PC-9 (cell line): ENCODE measurements at regions not wholly inside any gene's neighbourhood (a gene's known extent, or its start where the extent isn't known, plus 50 kb on each side); places are given as distances from the start of the nearest gene placed in this dataset.

ENCODE experiments used
- BruUV-seq: library from RNA; stranded (reverse); fragments of 400-500 nt; replicated peaks from 2 replicates; lab custom pipeline; 2021; lab: Mats Ljungman, UMichigan
- CTCF ChIA-PET: fragments of 300-600 bp; sonication (Branson Sonifier 250); formaldehyde crosslinking; loops from one replicate; lab custom pipeline; 2022; ENCODE audit warnings: antibody characterized with exemption; lab: Charles Lee
- POLR2A ChIA-PET: fragments of 300-600 bp; sonication (Branson Sonifier 250); formaldehyde crosslinking; loops from one replicate; lab custom pipeline; 2022; ENCODE audit warnings: antibody characterized with exemption; ENCODE audit not compliant: unreplicated experiment; lab: Charles Lee
- DNase-seq, 2 experiments: peaks; one replicate each; pipeline versions ENCODE4 v3.0.0 to v3.0.0-alpha.2; 2015 to 2022; ENCODE audit warnings: mixed read lengths in 1 of 2
- H2AFZ ChIP-seq: fragments of 200-600 bp; sonication (generic); 2 replicates; pipeline ENCODE4 v1.8.1; 2017; ENCODE audit warnings: antibody characterized with exemption
- H3F3A ChIP-seq: fragments of 200-600 bp; sonication (generic); 2 replicates; pipeline ENCODE4 v1.8.1; 2017; ENCODE audit warnings: antibody characterized with exemption, mild to moderate bottlenecking, low read depth; ENCODE audit not compliant: insufficient read depth
- H3K27ac ChIP-seq: fragments of 200-600 bp; sonication (generic); 2 replicates; pipeline ENCODE4 v1.6.1; 2016; ENCODE audit warnings: mixed run types
- H3K27me3 ChIP-seq: fragments of 200-600 bp; sonication (generic); 2 replicates; pipeline ENCODE4 v1.6.1; 2016; ENCODE audit warnings: low read depth, mixed run types; ENCODE audit not compliant: insufficient read depth
- H3K36me3 ChIP-seq: fragments of 200-600 bp; sonication (generic); 2 replicates; pipeline ENCODE4 v1.6.1; 2016; ENCODE audit warnings: low read depth, mixed run types
- H3K4me1 ChIP-seq: fragments of 200-600 bp; sonication (generic); replicated peaks from 2 replicates; pipeline ENCODE4 v1.6.1; 2016; ENCODE audit warnings: mixed run types; ENCODE audit not compliant: insufficient read depth
- H3K4me2 ChIP-seq: fragments of 200-600 bp; sonication (generic); 2 replicates; pipeline ENCODE4 v1.6.1; 2017; ENCODE audit warnings: mixed run types
- H3K4me3 ChIP-seq: fragments of 200-600 bp; sonication (generic); 2 replicates; pipeline ENCODE4 v1.6.1; 2016; ENCODE audit warnings: mixed run types
- H3K79me2 ChIP-seq: fragments of 200-600 bp; sonication (generic); 2 replicates; pipeline ENCODE4 v1.6.1; 2017; ENCODE audit warnings: low read depth, mixed run types
- H3K9me2 ChIP-seq: fragments of 200-600 bp; sonication (generic); 2 replicates; pipeline ENCODE4 v1.8.1; 2017; ENCODE audit warnings: mild to moderate bottlenecking; ENCODE audit not compliant: insufficient read depth
- H3K9me3 ChIP-seq: fragments of 200-600 bp; sonication (generic); 2 replicates; pipeline ENCODE4 v1.8.1; 2016; ENCODE audit warnings: low read depth; ENCODE audit not compliant: insufficient read depth
- H4K20me1 ChIP-seq: fragments of 200-600 bp; sonication (generic); 2 replicates; pipeline ENCODE4 v1.8.1; 2017; ENCODE audit not compliant: insufficient read depth
- CTCF ChIP-seq: fragments of 200-600 bp; sonication (generic); conservative IDR thresholded peaks from 2 replicates; pipeline ENCODE4 v1.6.1; 2017; ENCODE audit warnings: mixed run types, antibody characterized with exemption, mild to moderate bottlenecking, moderate library complexity
- EZH2 ChIP-seq: fragments of 200-600 bp; sonication (generic); IDR thresholded peaks from 2 replicates; pipeline ENCODE4 v1.8.0; 2017; ENCODE audit warnings: antibody characterized with exemption, low read depth
- intact Hi-C: fragments of 100-400 bp; cut with micrococcal nuclease; formaldehyde crosslinking; loops from one replicate; pipeline ENCODE4 v1.10.0; 2022; ENCODE audit not compliant: unreplicated experiment

DNA sequence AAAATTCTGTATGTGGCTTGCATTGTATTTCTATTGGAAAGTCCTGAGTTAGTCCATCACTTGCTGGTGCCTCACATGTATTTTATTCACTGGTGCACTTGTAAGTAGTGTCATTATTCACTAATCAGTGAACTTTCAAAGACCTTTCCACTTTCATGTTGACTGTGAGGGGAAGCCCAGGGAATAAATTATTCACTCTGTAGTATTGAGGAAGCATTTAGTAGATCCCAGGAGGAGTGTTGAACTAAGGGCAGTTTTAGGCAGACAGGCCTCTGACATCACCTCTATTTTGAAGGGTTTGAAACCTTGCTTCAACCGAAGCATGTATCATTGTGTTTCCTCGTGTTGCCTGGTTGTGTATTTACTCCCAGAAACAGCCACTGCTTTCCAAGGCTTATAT lies 705.4 kb upstream of the RIOK2 start:
- H3K79me2 ChIP-seq, result no peaks in the 10 kb centered on the region
- no peaks in the 10 kb centered on the region for H3K9me3 ChIP-seq
- CTCF ChIA-PET, result no interaction called here
- H2AFZ ChIP-seq, result no peak overlapping the region
- no peak overlapping the region for H3K4me3 ChIP-seq
- H3F3A ChIP-seq, result no peaks in the 10 kb centered on the region
- TF ChIP-seq CTCF (no peak), EZH2 (no peak)
- no peak for DNase-seq
- no peaks in the 10 kb centered on the region for H4K20me1 ChIP-seq
- no peaks in the 10 kb centered on the region for H3K9me2 ChIP-seq
- H3K27me3 ChIP-seq, result no peaks in the 10 kb centered on the region
- H3K4me1 ChIP-seq, result no peaks in the 10 kb centered on the region
- no peaks in the 10 kb centered on the region for H3K36me3 ChIP-seq
- POLR2A ChIA-PET, result no interaction called here
- H3K4me2 ChIP-seq, result no peak overlapping the region
- no TSS peak for BruUV-seq
- intact Hi-C loops, result no loop called here
- H3K27ac ChIP-seq, result no peak overlapping the region

- Histone ChIP-seq H3K9me2 (no peaks in the 10 kb centered on the region), H3K27ac (no peak overlapping the region), H3K79me2 (no peaks in the 10 kb centered on the region), H3K9me3 (no peaks in the 10 kb centered on the region), H3K4me2 (no peak overlapping the region), H3K36me3 (no peaks in the 10 kb centered on the region), H3K4me3 (no peak overlapping the region), H4K20me1 (no peaks in the 10 kb centered on the region), H3K4me1 (no peaks in the 10 kb centered on the region), H3K27me3 (no peaks in the 10 kb centered on the region), H2AFZ (no peak overlapping the region), H3F3A (no peaks in the 10 kb centered on the region)
- TF ChIP-seq EZH2, result no peak
- TF ChIP-seq CTCF, result no peak
- CTCF ChIA-PET, result no interaction called here
- POLR2A ChIA-PET, result no interaction called here
- no peak for DNase-seq
- intact Hi-C loops, result no loop called here
- no TSS peak for BruUV-seq
Measured at GRCh38 chr5:97891971-97892370, 708.9 kb upstream of the RIOK2 start.

GRCh38 chr5:97903742-97904141 lies 720.7 kb upstream of the RIOK2 start:
- no peaks in the 10 kb centered on the region for H4K20me1 ChIP-seq
- 0 out of 2 replicates have a peak, but pooled peaks cover 5% of the 10 kb centered on the region for H3K9me3 ChIP-seq
- H3K27me3 ChIP-seq, result no peaks in the 10 kb centered on the region
- ChIA-PET CTCF (no interaction called here), POLR2A (no interaction called here)
- no peaks in the 10 kb centered on the region for H3K9me2 ChIP-seq
- H3K79me2 ChIP-seq, result no peaks in the 10 kb centered on the region
- no peaks in the 10 kb centered on the region for H3K36me3 ChIP-seq
- no peaks in the 10 kb centered on the region for H3K4me1 ChIP-seq
- no peak overlapping the region for H3K4me3 ChIP-seq
- no peak overlapping the region for H3K27ac ChIP-seq
- H3F3A ChIP-seq, result no peaks in the 10 kb centered on the region
- no peak for TF ChIP-seq EZH2
- TF ChIP-seq CTCF, result no peak
- H3K4me2 ChIP-seq, result no peak overlapping the region
- DNase-seq, result no peak
- H2AFZ ChIP-seq, result no peak overlapping the region
- BruUV-seq, result no TSS peak
- intact Hi-C loops, result no loop called here
